Hematopoietic multipotent progenitor cell treated with erythropoietin and hydrocortisone succinate and interleukin-3 and kit ligand, for 4 days (in vitro differentiated cells): ENCODE measurements at regions not wholly inside any gene's neighbourhood (a gene's known extent, or its start where the extent isn't known, plus 50 kb on each side); places are given as distances from the start of the nearest gene placed in this dataset.

Source experiments
- DNase-seq: peaks from one replicate; pipeline ENCODE4 v3.0.0-alpha.2; 2015

DNA sequence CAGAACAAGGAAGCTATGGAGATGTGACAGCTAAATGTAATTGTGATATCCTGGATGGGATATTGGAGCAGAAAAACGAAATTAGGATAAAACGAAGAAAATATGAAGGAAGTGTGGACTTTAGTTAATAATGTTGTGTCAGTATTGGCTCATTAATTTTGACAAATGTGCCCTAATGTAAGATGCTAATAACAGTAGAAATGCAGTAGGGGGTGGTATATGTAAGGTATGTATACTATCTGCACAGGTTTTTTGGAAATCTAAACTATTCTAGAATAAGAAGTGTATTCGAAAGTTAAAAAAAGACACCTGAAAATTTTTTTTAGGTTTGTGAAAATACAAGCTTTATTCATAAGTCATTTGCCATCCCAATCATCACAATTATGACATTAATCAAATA, 421.4 kb upstream of the B3GALT2 start:
- DNase-seq: peak; percentile 10

DNA sequence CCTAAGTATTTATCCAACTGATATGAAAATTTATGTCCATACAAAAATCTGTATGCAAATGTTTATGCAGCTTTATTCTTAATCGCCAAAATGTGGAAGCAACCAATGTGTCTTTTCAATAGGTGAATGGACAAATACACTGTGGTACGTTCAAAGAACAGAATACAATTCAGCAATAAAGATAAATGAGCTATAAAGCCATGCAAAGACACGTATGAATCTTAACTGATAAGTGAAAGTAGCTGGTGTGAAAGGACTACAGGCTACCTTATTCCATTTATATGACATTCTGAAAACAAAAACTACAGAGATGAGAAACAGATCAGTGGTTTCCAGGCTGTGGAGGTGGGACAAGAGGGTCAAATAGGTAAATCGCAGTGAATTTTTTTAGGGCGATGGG, 419.6 kb upstream of the B3GALT2 start:
- DNase-seq: no peak

- no peak for DNase-seq
Measured at GRCh38 chr1:193602705-193603104, 416.3 kb upstream of the B3GALT2 start.

DNA sequence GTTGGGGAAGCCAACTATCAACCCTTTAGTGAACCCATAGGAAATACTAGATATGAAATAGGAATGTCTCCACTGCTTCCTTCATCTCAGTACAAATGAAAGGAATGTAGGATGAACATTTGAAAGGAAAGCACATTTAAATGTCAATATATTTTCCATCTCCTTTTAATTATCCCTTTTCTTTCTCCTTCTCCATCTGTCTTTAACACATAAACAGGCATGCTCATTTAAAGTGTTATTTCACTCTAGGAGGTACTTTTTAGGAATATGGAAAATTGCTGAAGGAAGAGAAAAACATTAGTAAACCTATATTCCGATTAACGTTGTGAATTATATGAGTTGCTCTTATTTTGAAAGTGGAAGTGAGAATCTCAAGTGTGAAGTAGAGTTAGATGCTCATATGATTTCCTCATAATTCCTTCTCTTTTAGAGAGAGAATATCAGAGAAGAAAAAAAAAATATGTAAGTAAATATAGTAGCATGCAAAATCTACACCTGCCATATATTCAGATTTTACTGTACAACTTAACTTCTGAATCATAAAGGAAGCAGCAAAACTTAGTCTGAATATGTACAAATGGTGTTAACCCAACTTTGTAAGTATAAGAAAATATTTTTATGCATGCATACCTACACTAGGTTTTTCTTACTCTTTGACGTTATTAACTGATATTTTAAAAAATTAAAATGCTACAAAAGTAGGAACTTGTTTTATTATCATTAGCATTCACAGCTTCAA, 406.9 kb upstream of the B3GALT2 start:
- DNase-seq: no peak

- DNase-seq: peak; percentile 71
Measured at GRCh38 chr1:193592317-193592716, 405.9 kb upstream of the B3GALT2 start.

DNA sequence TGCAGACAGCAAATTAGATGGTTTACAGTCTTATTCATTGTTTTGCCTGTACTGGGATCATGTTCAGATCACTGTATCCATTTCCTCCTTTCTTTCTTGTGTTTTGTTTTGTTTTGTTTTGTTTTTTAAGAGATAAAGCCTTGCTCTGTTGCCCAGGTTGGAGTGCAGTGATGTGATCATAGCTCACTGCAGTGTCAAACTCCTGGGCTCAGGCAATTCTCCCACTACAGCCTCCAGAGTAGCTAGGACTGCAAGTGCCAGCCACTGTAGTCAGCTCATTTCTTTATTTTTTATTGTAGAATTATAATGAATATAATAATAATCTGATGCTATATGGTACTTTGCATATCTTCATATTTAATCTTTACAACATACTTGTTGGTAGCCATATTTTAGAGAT, 403.7 kb upstream of the B3GALT2 start:
- DNase-seq: no peak

- DNase-seq: no peak
Measured at GRCh38 chr1:193589597-193590040, 403.2 kb upstream of the B3GALT2 start.

DNA sequence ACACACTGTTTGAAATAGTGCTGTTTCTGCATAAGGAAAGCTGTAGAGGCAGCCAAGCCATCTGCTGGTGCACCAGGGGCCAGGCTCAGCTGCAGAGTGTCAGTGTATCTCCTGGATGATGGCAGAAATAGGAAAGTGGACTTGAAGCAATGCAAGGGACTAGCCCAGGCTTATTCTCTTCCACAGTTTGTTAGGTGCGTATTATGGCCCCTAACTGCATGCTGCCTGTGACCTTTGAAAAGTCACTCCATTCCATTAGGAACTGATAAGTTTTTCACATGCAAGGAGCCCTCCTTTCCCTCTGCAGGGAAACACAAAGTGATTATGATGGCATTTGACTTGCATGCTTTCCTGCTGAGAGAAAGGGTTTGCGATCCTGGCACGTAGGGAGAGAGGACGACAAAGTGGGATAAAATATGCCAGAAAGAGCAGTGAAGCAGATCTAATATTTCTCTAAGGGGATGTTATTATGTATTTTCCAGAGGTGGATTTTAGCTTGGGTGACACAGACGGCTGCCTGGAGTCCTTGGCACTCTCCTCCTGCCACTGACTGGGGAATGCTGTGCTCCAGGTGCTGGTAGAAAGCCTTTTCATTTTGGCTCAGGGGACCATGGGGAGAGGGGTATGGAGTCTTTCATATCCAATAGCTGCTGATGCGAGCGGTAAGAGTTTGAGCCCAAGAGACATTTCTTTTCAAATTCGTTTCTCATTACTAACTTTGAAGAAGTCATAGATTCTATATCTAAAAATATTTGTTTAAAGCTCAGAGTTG, 402.1 kb upstream of the B3GALT2 start:
- no peak for DNase-seq

GRCh38 chr1:193584731-193585239, 398.4 kb upstream of the B3GALT2 start:
- no peak for DNase-seq

GRCh38 chr1:193581341-193581740, 394.9 kb upstream of the B3GALT2 start:
- no peak for DNase-seq

DNA sequence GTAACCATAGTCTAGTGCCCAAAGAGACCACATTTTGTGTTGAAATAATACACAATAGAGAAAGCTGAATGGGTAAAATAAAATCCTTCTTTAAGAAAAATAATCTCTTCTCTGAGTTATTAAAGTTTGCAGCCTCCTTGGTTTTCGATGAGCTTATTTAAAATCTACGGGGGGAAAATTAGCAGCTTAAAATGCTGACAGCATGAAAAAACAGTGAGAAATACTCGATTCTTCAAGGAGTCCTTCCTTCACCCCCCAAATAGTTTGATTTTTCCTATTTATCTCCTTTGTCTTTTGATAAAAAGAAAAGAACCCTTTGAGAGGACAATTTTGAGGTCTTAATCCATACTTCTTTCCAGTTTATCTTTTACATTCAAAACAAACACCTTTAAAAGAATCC, 394.0 kb upstream of the B3GALT2 start:
- DNase-seq: no peak

DNA sequence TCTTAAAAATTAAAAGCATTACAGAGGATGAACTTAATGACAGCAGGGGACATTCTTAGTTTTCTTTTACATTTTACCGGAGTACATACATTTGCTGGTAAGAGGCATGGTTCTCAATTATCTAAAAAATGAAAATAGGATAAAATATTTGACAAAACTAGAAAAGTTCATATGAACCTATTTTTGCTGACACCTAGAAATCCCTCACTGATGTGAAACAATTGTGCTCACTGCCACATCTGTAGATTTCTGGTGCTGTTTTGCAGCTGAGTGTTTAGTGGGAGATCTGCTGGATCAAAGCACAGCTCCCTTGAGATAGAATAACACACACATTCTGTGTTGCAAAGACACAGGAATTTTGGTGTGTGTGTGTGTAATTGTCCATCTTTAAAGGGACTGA, 392.9 kb upstream of the B3GALT2 start:
- no peak for DNase-seq

DNA sequence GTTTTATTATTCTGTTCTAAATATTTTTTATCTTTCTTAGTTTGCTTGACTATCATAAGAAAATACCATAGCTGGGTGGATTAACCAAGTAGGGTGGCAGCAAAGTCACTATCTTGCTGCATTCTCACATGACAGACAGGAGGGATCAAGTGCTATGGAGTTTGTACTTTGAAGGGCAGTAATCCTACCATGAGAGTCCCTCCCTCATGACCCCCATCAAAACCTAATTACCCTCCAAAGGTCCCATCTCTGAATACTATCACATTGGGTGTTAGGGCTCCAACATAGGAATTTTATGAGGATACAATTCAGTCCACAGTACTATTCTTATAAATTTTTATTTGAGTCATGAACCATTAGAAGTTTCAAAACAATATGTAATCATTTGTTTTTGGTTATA, 388.5 kb upstream of the B3GALT2 start:
- no peak for DNase-seq

DNA sequence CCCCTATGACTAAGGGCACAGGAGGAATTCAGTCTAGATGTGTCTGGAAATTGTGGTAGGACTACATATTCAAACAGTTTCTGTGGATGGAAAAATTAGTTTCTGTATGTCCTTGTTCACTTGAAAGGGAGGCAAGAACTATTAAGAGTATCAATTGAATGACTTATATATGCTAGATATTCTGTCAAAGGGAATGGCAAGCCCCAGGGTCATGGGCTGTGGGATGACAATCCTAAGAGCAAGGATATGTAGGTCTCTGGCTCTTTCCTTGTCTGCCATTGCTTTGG, 383.5 kb upstream of the B3GALT2 start:
- DNase-seq: no peak

GRCh38 chr1:193569096-193569982, 382.9 kb upstream of the B3GALT2 start:
- peak; percentile 22 for DNase-seq

DNA sequence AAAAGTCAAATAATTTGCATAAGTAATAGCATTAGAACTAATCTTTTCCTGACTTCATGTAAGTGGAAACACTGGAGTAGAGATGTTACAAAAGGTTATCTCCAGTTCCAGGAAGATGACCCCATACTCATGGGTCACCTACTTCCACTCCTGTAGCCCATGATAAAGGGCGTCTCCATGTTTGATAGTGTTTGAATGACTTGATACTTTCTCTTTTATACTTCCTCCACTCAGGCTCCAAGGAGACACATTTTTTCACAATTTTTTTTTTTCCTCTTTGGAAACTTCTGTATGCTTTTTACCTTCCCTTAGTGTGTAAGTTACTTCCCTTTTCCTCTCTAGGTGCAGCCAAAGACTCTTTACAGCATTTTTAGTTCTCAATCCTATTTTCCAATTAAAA, 382.1 kb upstream of the B3GALT2 start:
- DNase-seq: peak; percentile 44

GRCh38 chr1:193567937-193568336, 381.5 kb upstream of the B3GALT2 start:
- DNase-seq: no peak

DNA sequence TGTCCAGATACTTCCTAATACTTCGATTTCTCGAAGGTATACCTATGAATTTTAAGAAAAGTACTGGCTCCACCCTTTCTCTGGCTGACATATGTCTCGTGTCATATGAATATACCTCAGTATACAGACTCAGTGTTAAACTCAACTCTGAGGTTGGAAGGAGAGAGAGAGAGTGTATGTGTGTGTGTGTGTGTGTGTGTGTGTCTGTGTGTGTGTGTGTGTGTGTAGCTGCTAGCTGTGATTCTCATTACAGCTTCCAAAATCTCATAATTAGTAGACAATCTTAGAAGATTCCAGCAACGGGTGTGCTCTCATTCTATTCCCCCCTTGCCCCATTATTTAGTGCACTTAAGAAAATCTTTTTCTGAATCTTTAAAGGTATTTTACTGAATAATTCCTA, 380.3 kb upstream of the B3GALT2 start:
- no peak for DNase-seq

GRCh38 chr1:193565971-193566577, 379.7 kb upstream of the B3GALT2 start:
- no peak for DNase-seq

GRCh38 chr1:193562121-193562520, 375.7 kb upstream of the B3GALT2 start:
- no peak for DNase-seq

DNA sequence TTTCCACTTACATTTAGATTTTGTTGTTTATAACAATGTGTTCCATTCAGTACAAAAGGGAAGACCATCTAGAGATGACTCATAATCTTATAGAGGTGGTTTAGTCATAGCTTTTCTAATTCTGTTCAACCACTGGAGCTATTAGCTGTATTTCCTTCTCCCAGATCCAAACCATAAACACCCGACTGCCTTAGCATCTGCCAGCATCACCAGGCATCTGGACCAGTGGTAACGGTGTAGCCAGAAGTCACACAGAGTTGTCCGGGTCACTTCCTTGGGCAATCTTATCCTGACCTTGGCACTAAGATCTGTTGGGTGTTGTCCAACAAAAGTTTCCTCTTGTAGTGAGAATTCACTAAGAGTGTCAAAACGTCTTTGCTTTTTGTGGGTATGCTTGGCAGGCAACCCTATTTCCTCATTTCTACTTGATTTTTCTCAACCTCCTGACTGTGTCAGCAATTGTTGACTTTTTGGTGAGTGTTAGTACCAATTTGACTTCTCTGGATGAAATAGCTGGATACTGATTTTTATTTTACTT, 372.1 kb upstream of the B3GALT2 start:
- DNase-seq: peak; percentile 78

DNA sequence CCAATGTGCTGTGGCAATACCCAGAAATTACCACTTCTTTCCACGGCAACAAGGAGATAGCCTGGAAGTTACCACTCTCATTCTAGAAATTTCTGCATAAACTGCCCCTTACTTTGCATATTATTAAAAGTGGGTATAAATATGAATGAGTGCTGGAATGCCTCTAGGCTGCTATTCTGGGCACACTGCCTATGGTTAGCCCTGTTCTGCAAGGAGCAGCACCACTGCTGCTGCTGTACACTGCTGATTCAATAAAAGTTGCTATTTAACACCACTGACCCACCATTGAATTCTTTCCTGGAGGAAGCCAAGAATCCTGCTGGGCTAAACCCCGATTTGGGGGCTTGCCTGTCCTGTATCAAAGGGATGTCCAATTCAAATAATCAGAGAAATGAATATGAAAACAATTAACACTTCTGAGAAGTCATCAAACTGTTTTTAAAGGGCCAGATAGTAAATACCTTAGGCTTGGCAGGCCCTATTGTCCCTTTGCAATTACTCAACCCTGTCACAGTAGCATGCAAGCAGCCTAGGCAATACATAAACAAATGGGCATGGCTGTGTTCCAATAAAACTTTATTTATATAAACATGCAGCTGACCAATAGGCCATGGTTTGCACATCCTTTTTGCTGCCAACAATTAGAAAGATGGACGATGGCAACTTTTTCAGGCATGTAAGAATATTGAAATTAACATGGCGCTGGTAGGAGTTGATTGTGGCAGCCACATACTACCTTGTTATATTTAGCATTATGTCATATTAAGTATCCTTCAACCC, 369.4 kb upstream of the B3GALT2 start:
- DNase-seq: no peak
